PFSK-1 (cell line): ENCODE measurements at regions not wholly inside any gene's neighbourhood (a gene's known extent, or its start where the extent isn't known, plus 50 kb on each side); places are given as distances from the start of the nearest gene placed in this dataset.

Source experiments
- FOXP2 ChIP-seq: optimal IDR thresholded peaks from 2 replicates; pipeline ENCODE3; 2011; ENCODE audit warnings: borderline replicate concordance, control low read depth, inconsistent platforms; ENCODE audit not compliant: insufficient read depth; ENCODE audit errors: extremely low read length, extremely low read depth
- POLR2AphosphoS5 ChIP-seq: IDR thresholded peaks from 2 replicates; pipeline ENCODE4 v1.6.1; 2012; ENCODE audit warnings: low read depth, mild to moderate bottlenecking, control low read depth, low read length, moderate library complexity
- REST ChIP-seq, 2 experiments: IDR thresholded peaks; 2 replicates each; pipeline versions ENCODE4 v1.6.1 to v1.8.0; 2011 to 2012; ENCODE audit warnings: low read depth in 2 of 2, low read length in 2 of 2, control low read depth in 1 of 2, inconsistent platforms in 1 of 2, mild to moderate bottlenecking in 1 of 2, moderate library complexity in 1 of 2; ENCODE audit not compliant: insufficient read depth in 1 of 2
- SIN3A ChIP-seq: IDR thresholded peaks from 2 replicates; pipeline ENCODE4 v1.6.1; 2012; ENCODE audit warnings: mild to moderate bottlenecking, low read length, moderate library complexity, borderline replicate concordance; ENCODE audit not compliant: insufficient read depth
- TAF1 ChIP-seq: IDR thresholded peaks from 2 replicates; pipeline ENCODE4 v1.6.1; 2012; ENCODE audit warnings: low read length, control low read depth, borderline replicate concordance; ENCODE audit not compliant: insufficient read depth

- no peak for TF ChIP-seq TAF1
Observed at GRCh38 chr10:64635906-64636305, 1114.7 kb downstream of the REEP3 start.

- no peak for TF ChIP-seq SIN3A
- TF ChIP-seq POLR2AphosphoS5: no peak
- TF ChIP-seq FOXP2: no peak
- TF ChIP-seq REST (IDR thresholded peaks at IDR 0.05; ENCODE audit: insufficient read depth in 1 of 2, low read depth in 2 of 2, low read length in 2 of 2): no peak
- TF ChIP-seq TAF1: no peak
Observed at GRCh38 chr10:64636461-64636860, 1115.3 kb downstream of the REEP3 start.

- no peak for TF ChIP-seq POLR2AphosphoS5
Observed at GRCh38 chr10:64637939-64638338, 1116.7 kb downstream of the REEP3 start.

GRCh38 chr10:64648915-64649314 is 1127.7 kb downstream of the REEP3 start:
- TF ChIP-seq SIN3A: no peak
- no peak for TF ChIP-seq REST (IDR thresholded peaks at IDR 0.05; ENCODE audit: insufficient read depth in 1 of 2, low read depth in 2 of 2, low read length in 2 of 2)
- no peak for TF ChIP-seq POLR2AphosphoS5
- TF ChIP-seq TAF1: no peak
- TF ChIP-seq FOXP2: no peak

GRCh38 chr10:64658528-64658927 is 1137.3 kb downstream of the REEP3 start:
- TF ChIP-seq POLR2AphosphoS5 (no peak), FOXP2 (no peak), REST (IDR thresholded peaks at IDR 0.05; ENCODE audit: insufficient read depth in 1 of 2, low read depth in 2 of 2, low read length in 2 of 2) (no peak), SIN3A (no peak), TAF1 (no peak)

GRCh38 chr10:64659311-64659710 is 1138.1 kb downstream of the REEP3 start:
- TF ChIP-seq REST (IDR thresholded peaks at IDR 0.05; ENCODE audit: insufficient read depth in 1 of 2, low read depth in 2 of 2, low read length in 2 of 2): no peak
- no peak for TF ChIP-seq SIN3A
- no peak for TF ChIP-seq FOXP2
- no peak for TF ChIP-seq POLR2AphosphoS5
- TF ChIP-seq TAF1: no peak
